H1 (cell line): ENCODE measurements at regions not wholly inside any gene's neighbourhood (a gene's known extent, or its start where the extent isn't known, plus 50 kb on each side); places are given as distances from the start of the nearest gene placed in this dataset.

Source experiments
- CTCF ChIA-PET: fragments of 300-600 bp; sonication (Branson Sonifier 250); formaldehyde crosslinking; loops from one replicate; lab custom pipeline; 2021; ENCODE audit not compliant: partially characterized antibody; lab: Charles Lee
- POLR2A ChIA-PET: fragments of 300-600 bp; sonication (Branson Sonifier 250); formaldehyde crosslinking; loops from one replicate; lab custom pipeline; 2021; ENCODE audit warnings: inconsistent platforms; ENCODE audit not compliant: partially characterized antibody; lab: Charles Lee
- DNase-seq, 2 experiments: peaks; one replicate each; pipeline versions ENCODE4 v3.0.0 to v3.0.0-alpha.2; 2010 to 2022; ENCODE audit warnings: low spot score in 2 of 2, low read depth in 1 of 2, mixed read lengths in 1 of 2
- FAIRE-seq: peaks from 2 replicates; lab custom pipeline; 2011; peaks lifted over from hg19 to GRCh38; lab: Jason Lieb, UNC
- H2AFZ ChIP-seq: 2 replicates; pipeline ENCODE4 v1.8.1; 2012; ENCODE audit warnings: low read length, inconsistent platforms
- H2AK5ac ChIP-seq: 2 replicates; pipeline ENCODE4 v1.6.1; 2013; ENCODE audit warnings: low read depth, low read length
- H2BK120ac ChIP-seq: replicated peaks from 2 replicates; pipeline ENCODE3; 2013; ENCODE audit warnings: low read depth, low read length, inconsistent platforms
- H2BK12ac ChIP-seq: 2 replicates; pipeline ENCODE4 v1.6.1; 2013; ENCODE audit warnings: low read depth, low read length
- H2BK15ac ChIP-seq: 2 replicates; pipeline ENCODE4 v1.6.1; 2013; ENCODE audit warnings: low read length
- H2BK20ac ChIP-seq: 2 replicates; pipeline ENCODE4 v1.6.1; 2013; ENCODE audit warnings: low read length
- H2BK5ac ChIP-seq: 2 replicates; pipeline ENCODE4 v1.6.1; 2013; ENCODE audit warnings: low read depth, low read length
- H3K14ac ChIP-seq: 2 replicates; pipeline ENCODE4 v1.6.1; 2013; ENCODE audit warnings: inconsistent platforms; ENCODE audit not compliant: insufficient read length
- H3K18ac ChIP-seq: 2 replicates; pipeline ENCODE4 v1.6.1; 2013; ENCODE audit warnings: low read length; ENCODE audit errors: extremely low read depth
- H3K23ac ChIP-seq: 2 replicates; pipeline ENCODE4 v1.6.1; 2013; ENCODE audit warnings: inconsistent platforms; ENCODE audit not compliant: insufficient read length
- H3K23me2 ChIP-seq: 2 replicates; pipeline ENCODE4 v1.6.1; 2013; ENCODE audit warnings: low read depth, low read length
- H3K27ac ChIP-seq: 2 replicates; pipeline ENCODE4 v1.6.1; 2011; ENCODE audit warnings: low read depth, low read length, inconsistent platforms
- H3K27me3 ChIP-seq, 4 experiments: replicated peaks in 1 of 4; 1 replicate in 1 of 4; 2 replicates in 3 of 4; pipeline versions ENCODE4 v1.6.1 to v1.8.1; 2011 to 2013; ENCODE audit warnings: low read length in 3 of 4, mild to moderate bottlenecking in 3 of 4, inconsistent platforms in 2 of 4, mixed read lengths in 2 of 4, moderate library complexity in 1 of 4; ENCODE audit not compliant: control insufficient read depth in 3 of 4, insufficient read depth in 3 of 4; ENCODE audit errors: extremely low read depth in 1 of 4
- H3K36me3 ChIP-seq, 4 experiments: 2 replicates each; pipeline versions ENCODE4 v1.6.1 to v1.8.1; 2011 to 2013; ENCODE audit warnings: mild to moderate bottlenecking in 4 of 4, low read length in 3 of 4, moderate library complexity in 2 of 4, control low read depth in 1 of 4, inconsistent platforms in 1 of 4; ENCODE audit not compliant: insufficient read depth in 4 of 4, control insufficient read depth in 2 of 4
- H3K4ac ChIP-seq: replicated peaks from 2 replicates; pipeline ENCODE3; 2013; ENCODE audit warnings: low read length, low read depth, mixed read lengths, inconsistent platforms; ENCODE audit not compliant: insufficient read length
- H3K4me1 ChIP-seq, 4 experiments: replicated peaks in 1 of 4; 1 replicate in 1 of 4; 2 replicates in 3 of 4; pipeline versions ENCODE4 v1.6.1 to v1.8.1; 2011 to 2013; ENCODE audit warnings: low read length in 3 of 4, inconsistent platforms in 2 of 4, mixed read lengths in 1 of 4; ENCODE audit not compliant: insufficient read depth in 4 of 4, control insufficient read depth in 3 of 4
- H3K4me2 ChIP-seq, 2 experiments: 2 replicates each; pipeline versions ENCODE4 v1.6.1 to v1.8.1; 2011 to 2013; ENCODE audit warnings: low read depth in 2 of 2, low read length in 2 of 2, control low read depth in 1 of 2, inconsistent platforms in 1 of 2, mild to moderate bottlenecking in 1 of 2; ENCODE audit not compliant: insufficient read depth in 1 of 2
- H3K4me3 ChIP-seq, 4 experiments: fragments of 200-600, 300-600 bp in 1 of 4; sonication (generic), shearing (Covaris generic), sonication (Bioruptor Twin) in 1 of 4; 2 replicates each; pipeline versions ENCODE4 v1.5.1 to v1.8.1; 2011 to 2016; ENCODE audit warnings: low read length in 4 of 4, low read depth in 3 of 4, control low read depth in 2 of 4, inconsistent platforms in 2 of 4, mild to moderate bottlenecking in 2 of 4, mixed read lengths in 1 of 4, moderate library complexity in 1 of 4; ENCODE audit not compliant: insufficient read depth in 2 of 4; ENCODE audit errors: extremely low read depth in 1 of 4
- H3K56ac ChIP-seq: replicated peaks from 2 replicates; pipeline ENCODE3; 2013; ENCODE audit warnings: low read depth, mild to moderate bottlenecking, mixed read lengths, low read length, inconsistent platforms; ENCODE audit not compliant: insufficient read length
- H3K79me1 ChIP-seq: 2 replicates; pipeline ENCODE4 v1.6.1; 2013; ENCODE audit warnings: low read depth, low read length, control low read depth
- H3K79me2 ChIP-seq, 2 experiments: 2 replicates each; pipeline versions ENCODE4 v1.6.1 to v1.8.1; 2012 to 2013; ENCODE audit warnings: low read length in 2 of 2, mild to moderate bottlenecking in 2 of 2, inconsistent platforms in 1 of 2; ENCODE audit not compliant: insufficient read depth in 2 of 2, control insufficient read depth in 1 of 2
- H3K9ac ChIP-seq, 4 experiments: replicated peaks in 1 of 4; 1 replicate in 1 of 4; 2 replicates in 3 of 4; pipeline versions ENCODE4 v1.6.1 to v1.8.1; 2011 to 2013; ENCODE audit warnings: low read depth in 3 of 4, low read length in 3 of 4, control low read depth in 2 of 4, mild to moderate bottlenecking in 2 of 4, moderate library complexity in 2 of 4, inconsistent platforms in 1 of 4; ENCODE audit errors: extremely low read depth in 1 of 4
- H3K9me3 ChIP-seq, 2 experiments: 2 replicates each; pipeline versions ENCODE4 v1.6.1 to v1.8.1; 2012 to 2013; ENCODE audit warnings: mild to moderate bottlenecking in 2 of 2, moderate library complexity in 2 of 2, control low read depth in 1 of 2, inconsistent platforms in 1 of 2, low read depth in 1 of 2, low read length in 1 of 2, mixed read lengths in 1 of 2; ENCODE audit not compliant: insufficient read depth in 2 of 2
- H4K20me1 ChIP-seq, 2 experiments: replicated peaks in 1 of 2; 2 replicates each; pipeline versions ENCODE3 to v1.8.1; 2011 to 2013; ENCODE audit warnings: inconsistent platforms in 2 of 2, low read length in 2 of 2, mild to moderate bottlenecking in 1 of 2; ENCODE audit not compliant: insufficient read depth in 2 of 2, control insufficient read depth in 1 of 2
- H4K5ac ChIP-seq: 2 replicates; pipeline ENCODE4 v1.6.1; 2013; ENCODE audit warnings: low read length, low read depth, mixed read lengths, inconsistent platforms; ENCODE audit not compliant: insufficient read length
- H4K8ac ChIP-seq: 2 replicates; pipeline ENCODE4 v1.8.0; 2013; ENCODE audit warnings: mild to moderate bottlenecking, moderate library complexity, low read length, inconsistent platforms; ENCODE audit not compliant: insufficient read depth; ENCODE audit errors: extremely low read depth
- H4K91ac ChIP-seq: replicated peaks from 2 replicates; pipeline ENCODE3; 2013; ENCODE audit warnings: low read length, mixed read lengths, inconsistent platforms; ENCODE audit not compliant: insufficient read length
- BACH1 ChIP-seq: IDR thresholded peaks from 2 replicates; pipeline ENCODE4 v1.6.1; 2012; ENCODE audit warnings: low read length, improper control_type of control experiment
- BRCA1 ChIP-seq: IDR thresholded peaks from 2 replicates; pipeline ENCODE4 v1.6.1; 2012; ENCODE audit warnings: low read depth, low read length, improper control_type of control experiment
- CTBP2 ChIP-seq: IDR thresholded peaks from 2 replicates; pipeline ENCODE4 v1.7.0; 2011; ENCODE audit warnings: borderline replicate concordance, mild to moderate bottlenecking, moderate library complexity, mixed read lengths, low read length; ENCODE audit not compliant: insufficient read depth, insufficient read length
- EGR1 ChIP-seq: IDR thresholded peaks from 2 replicates; pipeline ENCODE4 v1.6.1; 2011; ENCODE audit warnings: low read depth, low read length, borderline replicate concordance
- EP300 ChIP-seq, 2 experiments: IDR thresholded peaks; 1 replicate in 1 of 2; 2 replicates in 1 of 2; pipeline ENCODE4 v1.6.1; 2011 to 2012; ENCODE audit warnings: low read depth in 2 of 2, low read length in 2 of 2, mild to moderate bottlenecking in 2 of 2, borderline replicate concordance in 1 of 2, inconsistent platforms in 1 of 2, moderate library complexity in 1 of 2
- GTF2F1 ChIP-seq: IDR thresholded peaks from 2 replicates; pipeline ENCODE4 v1.6.1; 2012; ENCODE audit warnings: low read depth, low read length, improper control_type of control experiment, borderline replicate concordance
- KDM5A ChIP-seq: fragments of 200-600 bp; IDR thresholded peaks from 2 replicates; pipeline ENCODE4 v1.7.1; 2012; ENCODE audit warnings: mild to moderate bottlenecking, low read length, inconsistent platforms, mixed read lengths
- PHF8 ChIP-seq: fragments of 200-600 bp; sonication (generic); conservative IDR thresholded peaks from 2 replicates; pipeline ENCODE4 v1.7.1; 2012; ENCODE audit warnings: low read depth, mild to moderate bottlenecking, inconsistent platforms, low read length, moderate library complexity
- SAP30 ChIP-seq: fragments of 300-600 bp; sonication (generic); IDR thresholded peaks from 2 replicates; pipeline ENCODE4 v1.7.1; 2012; ENCODE audit warnings: low read length, moderate library complexity, mild to moderate bottlenecking, inconsistent platforms; ENCODE audit not compliant: insufficient read depth, insufficient replicate concordance
- SP4 ChIP-seq: IDR thresholded peaks from 2 replicates; pipeline ENCODE4 v1.6.1; 2012; ENCODE audit warnings: low read length, inconsistent platforms
- SRF ChIP-seq: IDR thresholded peaks from 2 replicates; pipeline ENCODE4 v1.6.1; 2011; ENCODE audit warnings: mild to moderate bottlenecking, low read depth, low read length, moderate library complexity
- SUZ12 ChIP-seq: fragments of 200-600 bp; sonication (generic); IDR thresholded peaks from 2 replicates; pipeline ENCODE4 v1.6.1; 2012; ENCODE audit warnings: mild to moderate bottlenecking, inconsistent platforms, low read length, moderate library complexity, mixed read lengths
- WGBS, 2 experiments: shearing (Covaris generic) in 1 of 2; methylation state at CpG; one replicate each; pipeline versions ENCODE4 v1.1.6 to v1.1.7; 2013 to 2015; ENCODE audit warnings: low lambda C conversion rate in 2 of 2, mixed read lengths in 2 of 2, inconsistent platforms in 1 of 2, low coverage in 1 of 2, missing lambda C conversion rate in 1 of 2; ENCODE audit not compliant: insufficient replicate concordance in 2 of 2, insufficient coverage in 1 of 2, insufficient read length in 1 of 2; ENCODE audit errors: extremely low coverage in 1 of 2, missing lambda C conversion rate in 1 of 2; 5-methylcytosine and 5-hydroxymethylcytosine counted together

- Histone ChIP-seq H2BK15ac (0 out of 2 replicates have a peak overlapping the region, but pooled peaks have one; percentile 61), H4K91ac (no peak overlapping the region), H4K8ac (no peak overlapping the region), H2BK5ac (no peak overlapping the region), H2AK5ac (no peak overlapping the region), H3K4ac (no peak overlapping the region), H2BK12ac (no peak overlapping the region), H3K4me3 (no peak overlapping the region), H3K27ac (no peak overlapping the region), H3K36me3 (no peaks in the 10 kb centered on the region), H2AFZ (no peak overlapping the region), H3K79me1 (no peaks in the 10 kb centered on the region), H4K20me1 (no peaks in the 10 kb centered on the region), H3K56ac (no peak overlapping the region), H3K79me2 (no peaks in the 10 kb centered on the region), H3K23ac (no peak overlapping the region), H4K5ac (no peak overlapping the region), H3K4me1 (peaks cover 0 to 2% (median 0%) of the 10 kb centered on the region in 4 experiments; a peak in 2 of 7 replicates), H3K23me2 (peaks cover 1% of the 10 kb centered on the region; the same call in 1 of the 2 replicates), H3K9ac (no peak overlapping the region), H2BK20ac (no peak overlapping the region), H2BK120ac (no peak overlapping the region), H3K4me2 (no peak overlapping the region), H3K14ac (no peak overlapping the region), H3K18ac (no peak overlapping the region), H3K9me3 (no peaks in the 10 kb centered on the region), H3K27me3 (no peaks in the 10 kb centered on the region)
- WGBS, 2 experiments, result 83% methylated on average over 2 of the region's 2 CpGs; no CpG with 5 or more reads in 1 of the 2 experiments
- ChIA-PET CTCF (no interaction called here), POLR2A (no interaction called here)
- DNase-seq (no peak), FAIRE-seq (no peak)
- TF ChIP-seq SUZ12 (no peak), SRF (no peak), BRCA1 (no peak), EGR1 (no peak), PHF8 (no peak), GTF2F1 (no peak), KDM5A (no peak), EP300 (IDR thresholded peaks at IDR 0.05; ENCODE audit: borderline replicate concordance in 1 of 2, low read depth in 2 of 2, low read length in 2 of 2) (no peak), CTBP2 (no peak), BACH1 (no peak), SAP30 (no peak), SP4 (no peak)
These were observed 206.8 kb upstream of the SOX4 start for GRCh38 chr6:21386744-21387143.
